ENCODE measurements at regions not wholly inside any gene's neighbourhood (a gene's known extent, or its start where the extent isn't known, plus 50 kb on each side); places are given as distances from the start of the nearest gene placed in this dataset.

- no peak for TF ChIP-seq ATF2 (IDR thresholded peaks at IDR 0.05; ENCODE audit: low read length)
- no peak for TF ChIP-seq TAF7 (optimal IDR thresholded peaks at IDR 0.05; ENCODE audit: borderline replicate concordance, low read depth, low read length)
- no peak for TF ChIP-seq CHD7 (IDR thresholded peaks at IDR 0.05; ENCODE audit: insufficient replicate concordance, low read length)
- TF ChIP-seq KDM1A (IDR thresholded peaks at IDR 0.05; ENCODE audit: borderline replicate concordance, low read length): no peak
- TF ChIP-seq NRF1 (IDR thresholded peaks at IDR 0.05; ENCODE audit: low read depth, low read length): no peak
- no peak for TF ChIP-seq POU5F1 (IDR thresholded peaks at IDR 0.05; ENCODE audit: low read depth, low read length)
- TF ChIP-seq KDM5A (IDR thresholded peaks at IDR 0.05; ENCODE audit: low read length): no peak
These were observed 156.1 kb downstream of the NUFIP1 start (continued) for GRCh38 chr13:44833139-44833538.
